CD4-positive, alpha-beta T cell treated with Interleukin-1 beta for 1 hour (primary cell): ENCODE measurements at regions not wholly inside any gene's neighbourhood (a gene's known extent, or its start where the extent isn't known, plus 50 kb on each side); places are given as distances from the start of the nearest gene placed in this dataset.

Experiments used
- DNase-seq, 2 donors: peaks; one replicate each; pipeline ENCODE4 v3.0.0-alpha.2; 2020 to 2022

GRCh38 chr7:121810831-121811672 lies 61.9 kb upstream of the PTPRZ1 start:
- no peak for DNase-seq

DNA sequence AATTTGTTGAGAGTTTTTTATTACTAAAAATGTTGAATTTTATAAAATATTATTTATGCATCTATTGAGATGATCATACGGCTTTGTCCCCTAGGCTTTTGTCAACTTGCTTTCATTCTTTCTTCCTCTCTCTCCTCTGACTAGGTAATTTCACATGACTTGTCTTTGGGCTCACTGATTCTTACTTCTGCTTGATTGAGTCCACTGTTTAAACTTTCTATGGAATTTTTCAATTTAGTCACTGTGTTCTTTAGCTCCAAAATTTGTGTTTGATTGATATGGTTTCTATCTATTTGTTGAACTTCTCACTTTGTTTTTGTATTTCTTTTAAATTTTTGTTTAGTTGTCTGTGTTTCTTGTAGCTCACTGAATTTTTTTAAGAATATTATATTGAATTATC lies 65.9 kb upstream of the PTPRZ1 start:
- DNase-seq = no peak

GRCh38 chr7:121803039-121803438 lies 69.9 kb upstream of the PTPRZ1 start:
- no peak for DNase-seq

DNA sequence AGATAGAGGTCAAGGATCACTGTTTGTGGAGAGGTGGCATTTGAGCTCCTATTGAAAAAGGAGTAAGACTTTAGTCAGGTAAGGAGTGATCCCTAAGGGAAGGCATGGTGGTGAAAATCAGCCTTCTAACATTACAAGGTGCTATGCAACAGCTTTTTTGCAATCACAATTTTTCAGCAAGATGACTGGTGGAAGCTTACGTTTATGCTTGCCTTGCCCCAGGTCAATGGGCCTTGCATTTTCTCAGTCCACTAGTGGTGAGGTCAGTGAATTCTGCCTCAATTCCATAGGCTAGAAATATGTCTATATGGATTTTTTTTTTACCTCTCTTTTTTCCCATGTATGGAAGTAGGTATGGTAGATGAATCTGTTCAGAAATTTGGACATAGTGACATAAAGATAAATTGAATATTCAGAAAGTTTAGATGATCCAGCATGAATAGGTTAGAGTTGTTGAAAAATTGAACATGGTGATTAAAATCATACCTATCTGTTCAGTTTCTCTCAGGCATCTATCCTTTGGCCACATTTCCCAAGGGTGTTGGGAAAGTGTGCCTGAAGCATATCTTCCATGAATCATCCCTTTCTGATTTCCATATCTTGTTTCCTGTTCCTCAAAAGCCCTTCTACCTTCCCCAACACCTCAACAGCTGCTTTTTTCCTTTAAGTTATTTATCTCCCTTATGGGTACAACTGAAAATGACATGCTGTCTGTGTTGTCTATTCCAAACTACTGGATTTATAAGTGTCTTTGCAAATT lies 71.9 kb upstream of the PTPRZ1 start:
- no peak for DNase-seq

- DNase-seq = no peak
These were observed 74.1 kb upstream of the PTPRZ1 start for GRCh38 chr7:121798896-121799295.

- no peak for DNase-seq
These were observed 74.5 kb upstream of the PTPRZ1 start for GRCh38 chr7:121798453-121798840.

- no peak for DNase-seq
These were observed 75.1 kb upstream of the PTPRZ1 start for GRCh38 chr7:121797657-121798452.

DNA sequence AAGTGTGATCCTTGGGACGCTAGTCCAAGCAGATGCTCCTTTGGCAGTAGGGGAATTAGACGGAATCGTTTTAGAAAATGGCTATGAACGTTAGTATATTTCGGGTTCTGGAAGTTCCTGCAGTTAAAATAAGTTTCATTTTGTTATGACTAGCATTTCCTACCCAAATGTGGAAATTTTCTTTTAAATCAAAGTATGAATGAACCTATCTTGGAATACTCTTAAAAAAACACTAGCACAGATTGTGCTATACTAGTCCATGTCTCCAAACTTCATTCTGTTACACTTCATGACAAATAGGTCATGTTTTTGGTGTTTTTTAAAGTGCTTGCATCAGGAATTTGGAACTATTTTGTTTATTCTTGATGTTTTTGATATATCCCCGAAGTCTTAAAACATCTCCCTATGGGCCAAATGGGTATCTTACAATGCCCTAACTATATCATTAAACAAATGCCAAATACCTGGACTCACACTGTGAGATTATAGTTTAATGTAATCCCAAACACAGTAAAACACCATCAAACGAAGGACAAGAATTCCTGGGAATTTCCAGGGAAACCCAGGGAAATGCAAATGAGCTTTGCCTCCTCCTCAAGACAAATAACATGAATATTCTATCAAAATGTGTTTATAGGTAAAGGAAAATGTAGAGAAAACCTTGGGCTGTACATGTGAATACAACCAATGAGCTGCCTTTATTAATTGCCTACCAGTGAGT lies 75.9 kb upstream of the PTPRZ1 start:
- DNase-seq = no peak

- DNase-seq = no peak
These were observed 76.6 kb upstream of the PTPRZ1 start for GRCh38 chr7:121796381-121796780.

DNA sequence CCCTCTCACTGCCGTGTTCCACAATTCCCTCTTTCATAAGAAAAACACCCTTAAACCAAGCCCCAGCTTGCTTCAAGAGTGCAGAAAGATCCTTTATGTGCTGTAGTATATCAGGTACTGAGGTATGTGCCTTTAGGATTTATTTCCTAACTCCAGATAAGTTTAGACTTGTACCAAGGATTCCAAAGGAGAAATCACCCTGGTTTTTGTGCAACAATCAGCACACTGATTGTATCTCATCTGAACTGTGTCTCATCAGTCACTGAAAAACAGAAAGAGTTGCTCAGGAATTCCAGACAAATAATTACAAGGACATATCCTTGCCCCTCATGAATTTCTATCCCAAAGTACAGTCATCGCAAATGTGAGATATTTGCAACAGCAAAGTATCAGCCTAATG lies 77.2 kb upstream of the PTPRZ1 start:
- no peak for DNase-seq

DNA sequence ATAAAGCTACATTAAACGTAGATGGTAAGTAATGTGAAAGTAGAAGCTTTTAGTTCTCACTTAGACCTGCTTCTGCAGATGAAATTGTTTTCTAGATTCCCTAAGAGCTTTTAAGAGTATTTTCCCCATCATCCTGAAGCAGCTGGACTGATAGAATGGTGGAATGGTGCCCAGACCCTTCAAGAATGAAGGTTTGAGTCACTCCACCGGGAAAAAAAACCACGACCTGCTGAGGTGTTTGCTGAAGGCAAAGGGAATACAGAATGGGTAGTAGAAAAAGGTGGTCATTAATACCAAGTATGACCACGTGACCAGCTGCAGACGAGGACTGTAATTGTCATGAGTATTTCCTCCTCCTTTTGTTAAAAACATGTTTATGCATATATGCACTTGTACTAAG lies 79.2 kb upstream of the PTPRZ1 start:
- no peak for DNase-seq

- DNase-seq = no peak
These were observed 95.3 kb upstream of the PTPRZ1 start for GRCh38 chr7:121777672-121778071.

GRCh38 chr7:121774563-121774962 lies 98.4 kb upstream of the PTPRZ1 start:
- DNase-seq = no peak

GRCh38 chr7:121766676-121767075 lies 106.3 kb upstream of the PTPRZ1 start:
- no peak for DNase-seq

- no peak for DNase-seq
These were observed 111.6 kb upstream of the PTPRZ1 start for GRCh38 chr7:121761399-121761798.

DNA sequence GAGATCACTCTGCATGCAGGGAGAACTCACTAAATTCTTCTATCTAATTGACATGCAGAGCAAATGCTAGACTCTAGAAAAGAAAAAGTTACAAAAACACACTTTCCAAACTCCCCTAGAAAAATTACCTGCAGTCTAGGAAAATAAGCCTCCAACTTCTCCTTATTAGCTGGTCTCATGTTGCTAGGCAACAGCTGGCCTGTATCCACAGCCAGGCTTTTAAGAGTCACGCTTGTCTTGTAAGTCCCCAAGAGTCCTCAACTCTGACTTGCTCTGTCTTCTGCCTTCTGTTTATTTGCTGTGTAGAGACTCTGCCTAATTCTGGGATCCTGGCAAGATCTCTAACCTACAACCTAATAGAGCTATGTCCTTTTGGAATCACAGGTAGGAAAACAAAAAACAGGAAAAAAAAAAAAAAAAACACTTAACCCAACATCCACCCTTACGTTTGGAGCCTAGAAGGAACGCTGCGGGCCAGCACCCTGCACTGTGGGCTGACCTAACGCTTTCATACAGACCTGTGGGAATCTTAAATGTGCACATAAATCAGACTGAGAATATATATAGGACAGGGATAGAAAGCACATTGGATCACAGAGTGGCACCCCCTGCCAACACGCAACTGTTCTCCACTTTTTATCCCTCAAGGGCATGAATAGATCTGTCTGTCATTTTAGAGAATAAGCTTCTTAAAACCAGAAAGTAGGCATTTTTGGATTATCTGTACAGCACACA lies 117.0 kb upstream of the PTPRZ1 start:
- DNase-seq = no peak

DNA sequence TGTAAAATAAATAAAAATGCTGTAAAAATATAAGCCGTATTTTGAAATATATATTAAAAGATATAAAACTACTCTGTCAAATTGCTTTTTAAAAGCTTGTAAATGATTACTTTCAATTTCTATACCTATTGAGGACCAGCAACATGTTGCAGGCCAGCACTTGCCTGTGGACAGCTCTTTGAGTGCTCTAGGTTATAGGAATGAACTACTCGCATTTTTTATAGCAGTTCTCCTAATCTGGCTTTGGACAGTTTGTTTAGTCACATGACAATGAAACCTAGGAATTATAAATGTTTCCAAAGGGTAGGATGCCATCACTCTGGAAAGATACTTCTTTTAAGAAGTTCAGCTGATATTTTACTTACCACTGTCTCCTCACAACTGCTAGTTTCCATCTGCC lies 117.7 kb upstream of the PTPRZ1 start:
- no peak for DNase-seq

- no peak for DNase-seq
These were observed 119.0 kb upstream of the PTPRZ1 start for GRCh38 chr7:121753944-121754343.

DNA sequence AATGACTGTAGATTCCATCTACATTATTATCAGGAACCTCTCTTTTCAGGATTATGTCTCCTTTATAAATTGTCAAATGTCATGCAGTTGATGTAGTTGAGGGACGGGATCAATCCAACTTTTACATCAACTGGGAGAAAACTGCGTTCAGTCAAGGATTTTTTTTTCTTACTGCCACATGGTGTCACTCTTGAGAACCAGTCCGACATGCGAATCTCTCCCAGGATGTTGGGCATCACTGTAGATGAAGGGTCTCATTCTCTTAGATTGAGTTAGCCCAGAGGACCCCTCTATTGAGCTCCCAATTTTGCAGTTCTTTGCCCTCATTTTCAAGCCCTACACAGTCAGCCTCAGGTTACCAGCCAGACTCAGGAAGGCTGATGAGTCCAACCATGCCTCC lies 120.3 kb upstream of the PTPRZ1 start:
- no peak for DNase-seq

- no peak for DNase-seq
These were observed 124.4 kb upstream of the PTPRZ1 start for GRCh38 chr7:121748546-121748945.

- DNase-seq = no peak
These were observed 127.1 kb upstream of the PTPRZ1 start for GRCh38 chr7:121745856-121746255.

GRCh38 chr7:121744877-121745276 lies 128.1 kb upstream of the PTPRZ1 start:
- no peak for DNase-seq
